Stimulated activated CD4-positive, alpha-beta T cell treated with anti-CD3 and anti-CD28 coated beads, TNF-alpha, amount 100 ng/mL, for 4 hours (primary cell): ENCODE measurements at regions not wholly inside any gene's neighbourhood (a gene's known extent, or its start where the extent isn't known, plus 50 kb on each side); places are given as distances from the start of the nearest gene placed in this dataset.
"Not testable (repeated sequence)": the region's sequence is repeated elsewhere in the genome, so short reads cannot be mapped to it uniquely, and the experiment has no call there.

Source experiments
- DNase-seq, 3 experiments: peaks; one replicate each; pipeline ENCODE4 v3.0.0-alpha.2; 2020; ENCODE audit warnings: low read depth in 3 of 3

DNA sequence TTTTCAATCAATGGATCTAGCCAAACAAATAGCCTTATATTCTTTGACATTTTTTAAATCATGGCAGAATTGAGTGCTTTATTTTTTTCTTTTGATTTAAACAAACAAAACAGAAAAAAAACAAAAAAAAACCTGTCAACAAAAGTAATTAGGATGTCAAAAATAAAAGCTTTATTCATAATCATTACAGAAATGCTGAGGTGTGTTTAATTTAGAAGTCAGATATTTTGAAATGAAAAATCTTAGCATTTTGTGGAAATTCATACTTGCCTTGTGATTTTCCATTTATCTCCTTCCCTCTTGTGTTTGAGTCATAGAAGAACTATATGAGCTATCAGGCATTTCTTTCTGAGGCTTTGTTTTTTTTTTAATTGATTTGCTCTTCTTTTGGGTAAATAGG lies 387.0 kb upstream of the STXBP6 start:
- no peak for DNase-seq

DNA sequence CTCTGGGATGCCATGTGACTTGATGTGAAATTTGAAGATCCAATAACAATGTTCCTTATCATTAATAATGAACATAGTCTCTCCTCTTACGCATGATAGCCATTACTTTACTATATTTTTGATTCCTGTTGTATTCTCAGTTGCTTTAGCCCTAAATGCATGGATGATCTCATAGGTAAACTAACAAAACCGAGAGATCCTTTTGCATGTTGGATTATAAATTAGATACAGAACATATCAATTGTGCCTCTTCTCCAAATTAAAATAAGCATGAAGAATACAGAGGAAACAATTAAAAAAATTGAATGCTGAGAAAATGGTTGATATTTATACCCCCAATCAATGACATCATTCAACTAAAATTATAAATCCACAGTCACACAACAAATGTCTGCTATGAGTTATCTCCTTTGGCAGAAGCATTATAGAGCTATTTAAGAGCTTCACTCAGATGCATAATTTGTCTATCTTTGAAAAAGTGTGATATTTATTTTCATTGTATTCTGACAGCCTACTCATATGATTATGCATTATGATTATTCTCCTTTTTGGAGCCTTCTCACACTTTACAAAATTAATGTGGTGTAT lies 386.4 kb upstream of the STXBP6 start:
- no peak for DNase-seq

DNA sequence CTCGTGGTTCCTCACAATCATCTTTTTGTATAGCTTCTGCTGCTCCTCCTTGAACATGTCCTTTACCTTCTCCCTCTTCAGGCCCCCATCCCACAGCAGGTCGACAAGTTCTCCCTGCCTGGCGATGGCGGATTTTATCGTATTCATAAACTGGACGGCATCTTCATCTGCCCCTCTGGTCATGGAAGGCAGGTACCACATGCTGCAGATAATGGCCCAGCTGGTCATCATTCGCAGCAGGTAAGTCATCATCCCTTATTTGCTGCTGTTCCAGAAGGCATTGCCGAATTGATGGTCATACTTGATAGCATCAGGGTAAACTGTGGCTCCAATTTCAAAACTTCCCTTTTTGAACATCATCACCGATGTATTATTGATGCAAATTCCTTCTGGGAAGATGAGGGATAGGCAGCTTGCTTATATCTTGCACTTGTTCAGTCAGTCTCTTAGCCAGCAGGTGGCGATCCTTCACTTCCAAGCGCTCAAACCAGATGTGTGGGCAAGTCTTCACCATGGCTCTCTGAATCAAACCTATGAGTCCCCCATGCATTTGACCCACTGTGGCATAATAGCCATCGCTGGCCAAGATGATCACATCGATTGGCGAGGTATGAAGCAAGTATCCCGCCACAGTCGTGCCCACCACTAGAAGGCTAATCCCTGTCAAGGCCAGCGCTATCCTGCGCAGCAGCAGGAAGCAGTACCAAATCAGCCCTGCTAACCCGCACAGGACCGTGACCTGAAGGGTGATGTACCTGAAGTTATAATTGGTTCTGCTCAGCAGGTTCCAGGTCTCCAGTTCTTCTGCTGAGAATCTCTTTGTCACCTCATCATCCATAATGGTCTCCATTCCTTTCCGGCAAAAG lies 381.5 kb upstream of the STXBP6 start:
- DNase-seq, result no peak

DNA sequence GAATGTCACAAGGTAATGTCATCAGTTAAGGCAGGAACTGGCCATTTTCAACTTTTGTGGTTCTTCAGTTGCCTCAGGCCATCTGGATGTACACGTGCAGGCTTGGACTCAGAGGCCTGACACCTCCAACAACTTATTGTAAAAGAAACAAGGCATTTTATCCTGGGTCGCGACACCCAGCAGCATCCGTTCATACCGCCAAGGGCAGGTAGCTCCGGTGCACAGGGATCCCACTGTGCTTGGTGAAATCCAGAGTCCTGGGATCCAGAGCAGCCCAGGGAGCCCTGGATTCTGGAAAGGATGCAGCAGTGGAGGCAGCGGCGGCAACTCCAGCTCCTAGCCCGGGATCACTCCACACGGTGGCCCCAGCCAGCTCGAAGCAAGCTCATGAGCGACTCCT lies 380.9 kb upstream of the STXBP6 start:
- no peak for DNase-seq

DNA sequence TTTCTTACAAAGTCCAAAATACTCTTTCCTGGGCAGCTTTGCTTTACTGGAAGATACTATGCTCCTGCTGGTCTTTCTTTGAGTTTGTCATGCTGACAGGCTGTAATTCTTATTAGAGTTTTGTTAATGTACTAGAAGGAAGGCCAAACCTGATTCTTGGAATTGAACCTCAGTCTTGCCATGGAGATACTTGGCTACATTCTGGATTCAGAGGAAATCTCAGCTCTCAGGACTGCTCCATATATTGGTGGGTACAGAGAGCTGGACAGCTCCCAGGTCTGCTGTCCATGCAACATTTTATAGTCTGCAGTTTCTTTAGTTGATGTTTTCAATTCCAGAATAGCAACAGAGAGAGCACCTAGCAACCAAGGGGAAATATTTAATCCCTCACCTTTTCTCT lies 363.1 kb upstream of the STXBP6 start:
- DNase-seq, result no peak

DNA sequence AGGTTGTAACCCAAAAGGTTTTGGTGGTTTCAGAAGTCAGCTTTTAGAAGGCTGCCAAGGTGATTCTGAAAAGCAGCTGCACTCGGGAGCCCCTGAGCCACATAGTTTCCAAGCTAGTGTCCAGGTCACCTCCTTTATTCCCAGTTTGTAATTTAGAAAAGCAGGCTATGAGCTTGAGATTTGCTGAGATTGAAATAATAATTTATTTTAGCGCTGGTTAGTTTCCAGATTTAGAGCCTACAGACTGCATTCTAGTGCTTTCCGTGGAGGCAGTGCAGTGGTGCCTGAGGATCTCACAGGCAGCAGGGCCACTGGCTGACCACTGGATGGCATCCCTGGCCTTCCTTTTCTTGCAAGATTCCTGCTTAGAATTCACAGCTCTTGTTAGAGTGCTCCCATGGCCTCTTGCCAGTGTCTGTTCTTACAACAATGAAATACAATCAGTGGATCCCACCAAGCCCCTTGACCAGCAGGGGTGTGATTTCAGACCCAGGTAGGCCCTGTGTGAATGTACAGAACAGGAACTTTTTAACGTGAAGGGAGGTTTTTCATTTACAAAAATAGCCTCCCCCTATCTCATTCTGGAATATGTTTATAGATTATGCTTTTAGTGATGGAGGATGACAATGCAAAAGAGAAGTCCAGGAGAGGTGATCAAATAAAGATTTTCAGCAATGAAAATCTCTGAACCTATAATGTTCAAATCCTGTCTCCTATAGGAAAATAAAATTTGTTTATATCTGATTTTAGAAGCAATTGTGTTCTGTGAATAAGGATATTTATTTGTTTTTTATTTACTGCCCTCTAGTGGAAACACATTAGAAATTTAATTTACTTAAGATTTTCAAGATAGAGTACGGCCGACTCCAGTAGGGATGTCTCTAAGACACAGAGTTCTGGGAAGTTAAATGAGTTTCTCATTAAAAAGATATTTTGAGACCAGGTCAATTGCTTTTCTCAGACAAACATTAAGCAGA lies 362.1 kb upstream of the STXBP6 start:
- DNase-seq, result no peak

DNA sequence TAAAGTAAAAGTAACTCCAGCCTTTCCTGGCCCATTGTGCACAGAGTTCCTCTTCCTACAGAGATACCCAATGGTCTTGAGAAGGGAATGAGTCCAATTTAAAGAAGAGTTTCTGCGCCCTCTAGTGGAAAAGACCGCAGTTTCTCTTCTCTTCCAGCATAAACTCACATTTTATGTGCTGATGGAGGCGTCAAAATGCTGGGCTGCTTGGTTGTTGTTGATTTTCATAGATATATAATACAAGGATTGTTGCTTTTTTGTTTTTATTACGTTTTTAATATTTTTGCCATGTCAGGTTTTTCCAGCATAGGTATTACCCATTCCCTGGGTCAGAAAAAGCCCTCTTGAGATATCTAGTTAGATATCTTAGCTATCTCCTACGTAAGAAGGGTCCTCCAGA lies 356.9 kb upstream of the STXBP6 start:
- no peak for DNase-seq

DNA sequence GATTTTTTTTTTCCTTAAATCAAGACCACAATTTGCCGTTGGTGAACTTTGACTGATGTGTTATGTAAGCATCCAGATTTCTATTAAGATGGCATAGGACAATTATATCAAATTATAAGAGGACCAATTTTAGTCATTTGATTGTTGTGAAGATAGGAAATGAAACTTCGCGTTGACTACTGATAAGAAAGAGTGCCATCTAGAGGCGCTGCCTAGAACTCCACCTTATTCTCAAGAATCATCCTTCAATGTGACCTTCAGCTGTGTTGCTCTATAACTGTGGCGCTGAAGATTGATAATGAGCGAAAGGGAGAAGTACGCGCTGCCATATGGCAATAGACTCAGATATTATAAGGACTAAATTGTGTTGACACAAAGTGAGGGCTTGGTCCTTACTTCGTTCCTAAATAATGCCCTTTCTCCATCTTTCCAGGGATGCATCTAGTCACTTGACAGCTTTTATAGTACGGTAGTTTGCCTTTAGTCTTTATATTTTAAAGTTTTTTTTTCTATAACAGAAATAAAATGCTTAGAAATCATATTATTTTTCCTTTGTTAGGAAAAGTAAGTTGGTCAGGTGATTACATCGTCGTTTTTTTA lies 350.8 kb upstream of the STXBP6 start:
- DNase-seq, result no peak

DNA sequence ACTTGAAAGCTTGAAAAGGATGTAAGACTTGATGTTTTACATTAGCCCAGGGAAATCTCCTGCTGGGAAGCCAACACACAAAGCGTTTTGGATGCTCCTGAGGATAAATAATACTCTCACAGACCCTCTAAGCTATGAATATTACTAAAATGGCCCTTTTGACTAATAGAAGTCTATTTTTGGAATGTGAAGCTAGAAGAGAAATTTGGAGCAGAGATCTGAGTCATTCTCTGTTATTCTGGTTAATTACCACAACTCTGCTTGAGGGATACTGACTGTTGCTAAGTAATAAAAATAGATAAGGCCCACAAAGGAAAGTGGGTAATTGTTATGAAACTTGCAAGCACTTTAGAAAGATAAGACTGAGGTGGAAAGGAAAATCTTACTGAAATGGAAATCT lies 346.2 kb upstream of the STXBP6 start:
- DNase-seq, result no peak

DNA sequence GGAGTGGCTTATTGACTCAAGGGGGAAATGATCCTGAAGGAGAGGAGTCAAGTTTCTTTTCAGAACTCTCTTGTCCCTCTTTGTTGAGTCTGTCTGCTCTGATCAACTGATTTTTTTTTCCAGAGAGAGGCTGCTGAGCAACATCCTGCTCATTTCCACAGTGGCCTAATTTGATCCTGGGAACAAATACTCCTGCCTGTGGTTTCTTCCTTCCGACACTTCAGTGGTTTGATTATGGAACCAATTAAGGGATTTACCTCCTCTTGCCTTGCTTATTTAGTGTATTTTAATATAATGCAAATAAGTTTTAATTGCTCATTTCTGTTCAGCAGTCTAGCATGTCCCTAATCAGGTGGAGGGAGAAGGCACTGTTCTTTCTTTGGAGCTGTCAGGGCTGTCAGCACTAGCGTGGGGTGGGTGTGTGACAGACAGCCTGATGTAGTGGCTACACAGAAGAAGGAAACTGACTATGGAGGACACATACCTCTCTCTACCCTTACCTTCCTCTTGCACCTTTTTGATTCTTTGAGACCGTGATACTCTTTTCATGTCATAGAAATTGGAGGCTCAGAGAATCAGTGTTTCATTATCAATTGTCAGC lies 344.9 kb upstream of the STXBP6 start:
- no peak for DNase-seq

DNA sequence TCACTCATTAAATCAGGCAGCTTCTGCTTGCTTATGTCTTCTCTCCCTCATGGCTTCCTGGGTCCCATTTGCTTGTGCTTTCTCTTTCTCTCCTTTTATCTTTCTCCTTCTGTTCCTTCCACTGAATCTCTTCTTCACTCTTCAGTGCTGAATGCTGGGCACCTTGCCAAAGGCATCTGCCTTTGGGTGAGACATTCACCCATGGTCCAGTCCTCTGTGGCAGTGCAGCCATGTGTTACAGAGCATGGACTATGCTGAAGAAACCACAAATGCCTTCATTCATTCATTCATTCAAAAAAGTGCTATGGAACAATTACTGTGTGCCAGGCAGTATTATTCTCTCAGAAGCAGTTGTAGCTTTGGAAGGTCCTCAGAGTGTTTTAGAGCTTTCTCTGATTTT lies 344.4 kb upstream of the STXBP6 start:
- DNase-seq, result no peak

DNA sequence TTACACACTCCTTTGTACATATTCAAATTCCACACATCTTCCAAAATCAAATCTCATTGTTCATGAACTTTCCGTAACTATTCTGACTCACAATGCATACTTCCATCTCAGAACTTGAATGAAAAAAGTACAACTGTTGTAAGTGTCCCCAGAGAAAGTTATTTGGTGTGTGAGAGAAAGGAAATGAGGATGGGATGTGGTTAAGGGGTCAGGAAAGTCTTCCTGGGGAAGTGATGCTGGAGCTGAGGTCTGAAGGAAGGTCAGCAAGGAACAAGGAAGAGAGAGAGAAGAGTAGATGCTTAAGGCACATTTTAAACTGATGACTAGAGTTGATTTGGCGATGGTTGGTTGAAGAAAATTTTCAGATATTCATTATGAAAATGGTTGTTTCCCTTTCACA lies 340.0 kb upstream of the STXBP6 start:
- no peak for DNase-seq

DNA sequence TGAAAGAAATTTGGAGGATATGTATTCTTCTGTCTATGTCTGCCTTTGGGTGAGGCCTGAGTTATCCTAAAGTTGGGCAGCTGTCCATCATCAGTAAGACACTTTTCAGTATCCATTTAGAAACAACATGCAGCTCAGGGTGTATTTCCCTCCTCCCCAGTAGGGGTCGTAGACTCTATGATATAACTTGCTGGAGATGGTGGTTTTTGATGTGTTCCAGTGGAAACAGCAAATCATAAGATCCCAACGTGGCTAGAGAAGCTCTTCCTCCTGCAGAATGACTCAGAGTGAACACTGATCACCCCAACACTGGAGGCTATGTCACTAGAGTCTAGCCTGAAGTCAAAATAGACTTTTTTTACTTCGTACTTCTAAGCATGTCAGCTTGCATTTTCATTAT lies 331.6 kb upstream of the STXBP6 start:
- no peak for DNase-seq

DNA sequence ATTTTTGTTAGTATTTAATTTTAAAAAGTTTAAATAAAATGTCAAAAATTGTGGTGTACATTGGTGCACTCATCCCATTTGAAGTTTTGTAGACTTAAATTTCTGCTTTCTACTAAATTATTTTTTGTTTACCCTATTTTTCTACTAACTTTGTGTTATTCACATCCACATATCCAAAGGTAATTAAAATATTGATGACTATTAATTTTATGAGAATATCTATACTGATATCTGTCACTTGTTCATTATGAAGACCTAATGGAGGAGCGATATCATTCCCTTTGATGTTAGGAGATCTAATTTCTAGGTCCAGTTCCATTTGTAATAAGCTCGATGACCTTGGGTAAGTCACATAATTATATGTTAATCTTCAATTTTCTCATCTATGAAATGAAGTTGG lies 325.7 kb upstream of the STXBP6 start:
- DNase-seq, result no peak

DNA sequence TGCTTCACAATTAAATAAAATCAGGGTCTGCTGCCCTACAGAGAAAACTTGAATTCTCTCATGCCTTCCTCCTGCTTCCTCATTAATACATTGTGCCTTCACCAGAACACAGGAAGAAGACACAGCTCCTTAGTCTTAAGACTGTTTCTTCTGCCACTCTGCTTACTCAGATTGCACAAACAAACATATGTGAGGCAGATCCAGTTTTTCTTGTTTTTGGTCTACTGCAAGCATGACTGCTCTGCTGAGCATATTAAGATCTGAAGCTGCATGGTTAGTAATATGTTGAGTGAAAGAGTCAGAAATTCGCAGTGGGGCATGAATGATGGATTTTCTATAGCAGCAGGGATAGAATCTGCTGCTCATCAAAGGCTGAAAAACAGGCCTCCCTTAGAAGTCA lies 321.1 kb upstream of the STXBP6 start:
- no peak for DNase-seq

DNA sequence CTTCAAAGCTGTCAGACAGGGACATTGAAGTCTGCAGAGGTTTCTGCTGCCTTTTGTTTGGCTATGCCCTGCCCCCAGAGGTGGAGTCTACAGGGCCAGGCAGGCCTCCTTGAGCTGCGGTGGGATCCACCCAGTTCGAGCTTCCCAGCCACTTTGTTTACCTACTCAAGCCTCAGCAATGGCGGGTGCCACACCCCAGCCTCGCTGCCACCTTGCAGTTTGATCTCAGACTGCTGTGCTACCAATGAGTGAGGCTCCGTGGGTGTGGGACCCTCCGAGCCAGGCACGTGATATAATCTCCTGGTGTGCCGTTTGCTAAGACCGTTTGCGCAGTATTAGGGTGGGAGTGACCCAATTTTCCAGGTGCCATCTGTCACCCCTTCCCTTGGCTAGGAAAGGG lies 320.1 kb upstream of the STXBP6 start:
- DNase-seq, result not testable (repeated sequence)

DNA sequence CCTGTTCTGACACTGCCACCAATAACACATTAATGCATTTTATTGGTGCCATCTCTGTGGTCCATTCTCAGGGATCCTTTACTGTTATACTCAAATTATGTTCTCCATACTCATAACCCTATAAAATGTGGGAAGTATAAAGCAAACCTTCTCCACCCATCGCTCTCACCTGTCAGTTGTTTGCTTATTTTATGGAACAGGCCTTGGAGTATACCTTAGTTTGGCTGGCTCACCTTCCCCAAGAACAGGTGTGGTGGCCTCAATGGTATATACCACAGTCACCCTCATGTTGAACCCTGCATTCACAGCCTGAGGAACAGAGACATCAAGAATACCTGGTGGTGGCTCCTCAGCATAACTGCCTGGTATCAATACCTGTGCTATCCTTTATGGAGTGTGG lies 308.4 kb upstream of the STXBP6 start:
- DNase-seq, result no peak

DNA sequence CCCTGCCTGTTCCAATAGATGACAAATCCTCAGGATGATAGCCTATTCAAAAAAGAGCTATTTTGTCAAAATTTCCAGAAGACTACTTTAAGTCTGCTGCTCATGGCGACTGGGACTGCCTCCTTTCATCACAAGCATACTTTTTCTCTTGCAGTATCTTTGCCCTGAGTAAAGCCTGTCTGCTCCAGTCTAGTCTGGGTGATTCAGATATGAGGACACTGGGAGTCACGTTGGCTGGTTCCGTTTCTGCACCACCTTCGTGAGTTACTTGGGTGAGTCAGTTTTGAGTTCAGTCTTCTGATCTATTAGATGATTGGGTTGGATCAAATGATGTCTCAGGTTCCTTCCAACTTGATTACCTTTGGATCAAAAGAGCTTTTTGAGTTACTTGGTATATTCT lies 301.3 kb upstream of the STXBP6 start:
- no peak for DNase-seq

DNA sequence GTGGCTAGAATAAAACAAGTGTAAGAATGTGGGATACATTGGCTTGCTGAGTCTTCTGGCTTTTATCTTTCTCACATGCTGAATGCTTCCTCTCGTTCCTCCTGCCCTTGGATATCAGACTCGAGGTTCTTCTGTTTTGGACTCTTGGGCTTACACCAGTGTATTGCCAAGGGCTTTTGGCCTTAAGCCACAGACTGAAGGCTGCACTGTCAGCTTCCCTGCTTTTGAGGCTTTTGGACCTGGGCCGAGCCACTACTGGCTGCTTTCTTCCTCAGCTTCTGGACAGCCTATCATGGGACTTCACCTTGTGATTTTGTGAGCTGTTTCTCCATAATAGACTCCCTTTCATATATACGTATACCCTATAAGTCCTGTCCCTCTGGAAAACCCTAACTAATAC lies 300.9 kb upstream of the STXBP6 start:
- DNase-seq, result no peak

DNA sequence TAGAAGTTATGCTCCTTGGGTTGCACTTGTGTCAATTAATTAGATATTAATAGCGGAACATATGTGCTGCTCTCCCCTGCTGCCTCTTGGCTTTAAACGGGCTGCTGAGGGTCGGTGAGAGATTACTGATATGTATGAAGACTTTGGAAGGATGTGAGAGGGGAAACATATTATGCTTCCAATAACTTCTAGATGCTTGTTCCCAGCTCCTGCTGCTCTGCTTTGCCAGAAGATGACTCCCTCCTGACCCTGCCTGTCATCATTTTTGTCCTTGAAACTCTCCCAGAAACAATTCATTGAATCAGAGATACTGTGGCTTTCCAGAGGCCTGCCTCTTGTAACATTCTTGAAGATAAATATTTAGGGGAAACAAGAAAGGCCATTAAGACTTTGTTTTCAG lies 300.1 kb upstream of the STXBP6 start:
- DNase-seq, result no peak

DNA sequence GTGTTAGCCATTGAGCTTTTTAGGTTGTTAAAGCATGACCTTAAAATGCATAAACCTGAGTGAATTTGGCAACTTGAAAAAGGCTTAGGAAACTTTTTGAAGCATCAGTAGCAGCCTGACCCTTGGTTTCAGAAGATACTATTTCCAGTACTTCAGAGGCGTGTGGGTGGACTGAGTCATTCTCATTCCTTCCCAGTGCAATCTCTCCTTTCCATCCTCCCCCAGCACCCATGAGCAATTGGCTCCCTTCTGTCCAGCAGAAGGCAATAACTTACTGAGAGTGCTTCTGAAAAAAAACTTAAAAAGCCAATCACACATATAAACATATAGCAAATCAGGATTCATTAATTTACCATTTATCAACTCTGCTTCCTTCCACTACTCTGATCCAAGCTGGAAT lies 299.3 kb upstream of the STXBP6 start:
- DNase-seq, result no peak

DNA sequence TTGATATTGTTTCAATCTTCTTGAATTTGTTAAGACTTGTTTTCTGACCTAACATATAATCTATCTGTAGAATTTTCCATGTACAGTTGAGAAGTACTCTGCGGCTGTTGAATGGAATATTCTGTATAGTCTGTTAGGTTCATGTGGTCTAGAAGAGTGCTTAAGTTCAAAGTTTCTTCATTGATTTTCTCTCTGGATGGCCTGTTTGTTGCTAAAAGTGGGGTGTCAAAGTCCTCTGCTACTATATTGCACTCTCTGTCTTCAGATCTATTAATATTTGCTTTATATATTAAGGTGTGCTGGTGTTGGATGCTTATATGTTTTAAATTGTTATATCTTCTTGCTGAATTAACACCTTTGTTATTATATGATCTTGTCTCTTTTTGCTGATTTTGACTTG lies 290.9 kb upstream of the STXBP6 start:
- DNase-seq, result no peak
